ENCODE measurements at regions not wholly inside any gene's neighbourhood (a gene's known extent, or its start where the extent isn't known, plus 50 kb on each side); places are given as distances from the start of the nearest gene placed in this dataset.
A peak's percentile ranks its signal among the peaks of the same experiment; 100 is the strongest.

DNA sequence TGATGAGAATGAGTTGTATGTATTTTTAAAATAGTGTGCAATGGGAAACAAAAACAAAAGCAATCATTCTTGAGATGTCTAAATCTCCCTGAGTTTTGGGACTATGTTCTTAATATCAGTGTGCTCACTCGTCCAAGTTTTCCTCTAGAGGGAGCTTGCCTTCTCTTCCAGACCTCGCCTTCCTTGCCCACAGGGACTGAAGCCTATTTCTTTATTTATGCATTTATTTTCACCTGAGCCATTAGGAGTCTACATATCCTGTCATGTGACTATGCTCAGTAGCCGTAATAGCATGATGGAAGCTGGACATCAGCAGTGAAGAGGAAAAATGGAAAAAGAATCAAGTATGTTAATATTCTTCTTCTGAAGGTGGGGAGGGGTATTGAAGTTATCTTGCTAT lies 131.2 kb downstream of the SH3BGRL2 start:
- TF ChIP-seq FOXJ3 (CRISPR knock-in tag; IDR thresholded peaks at IDR 0.05) (no peak), IRF3 (IDR thresholded peaks at IDR 0.05; ENCODE audit: low read depth, low read length) (no peak), RAD21 (IDR thresholded peaks at IDR 0.05; ENCODE audit: low read length) (peak; percentile 56), SIN3A (IDR thresholded peaks at IDR 0.05; ENCODE audit: borderline replicate concordance, low read depth, low read length) (no peak), JUND (IDR thresholded peaks at IDR 0.05) (no peak), PBX3 (IDR thresholded peaks at IDR 0.05) (no peak), EP300 (IDR thresholded peaks at IDR 0.05; ENCODE audit: borderline replicate concordance in 1 of 2, low read depth in 1 of 2, low read length in 1 of 2) (no peak), FOSL2 (IDR thresholded peaks at IDR 0.05; ENCODE audit: borderline replicate concordance, low read depth) (no peak), NFIC (IDR thresholded peaks at IDR 0.05; ENCODE audit: borderline replicate concordance) (no peak), YY1 (IDR thresholded peaks at IDR 0.05; ENCODE audit: low read depth) (no peak), RCOR1 (IDR thresholded peaks at IDR 0.05; ENCODE audit: low read length) (no peak), FOXM1 (IDR thresholded peaks at IDR 0.05; ENCODE audit: low read depth) (no peak), SMC3 (IDR thresholded peaks at IDR 0.05; ENCODE audit: low read depth, low read length) (peak; percentile 20; the same call in 1 of the 2 replicates), CTCF (IDR thresholded peaks at IDR 0.05) (peak; percentile 30; the same call in 1 of the 2 replicates), MEF2A (IDR thresholded peaks at IDR 0.05; ENCODE audit: borderline replicate concordance, low read depth) (no peak), CHD2 (IDR thresholded peaks at IDR 0.05; ENCODE audit: low read length, partially characterized antibody) (no peak), MAX (IDR thresholded peaks at IDR 0.05; ENCODE audit: low read depth) (no peak), MXI1 (IDR thresholded peaks at IDR 0.05; ENCODE audit: low read depth, low read length) (no peak), USF1 (IDR thresholded peaks at IDR 0.05; ENCODE audit: borderline replicate concordance, low read depth) (no peak), TCF12 (IDR thresholded peaks at IDR 0.05) (no peak), NRF1 (IDR thresholded peaks at IDR 0.05; ENCODE audit: low read depth, low read length) (no peak)
- TF ChIP-seq, protein P1, sequence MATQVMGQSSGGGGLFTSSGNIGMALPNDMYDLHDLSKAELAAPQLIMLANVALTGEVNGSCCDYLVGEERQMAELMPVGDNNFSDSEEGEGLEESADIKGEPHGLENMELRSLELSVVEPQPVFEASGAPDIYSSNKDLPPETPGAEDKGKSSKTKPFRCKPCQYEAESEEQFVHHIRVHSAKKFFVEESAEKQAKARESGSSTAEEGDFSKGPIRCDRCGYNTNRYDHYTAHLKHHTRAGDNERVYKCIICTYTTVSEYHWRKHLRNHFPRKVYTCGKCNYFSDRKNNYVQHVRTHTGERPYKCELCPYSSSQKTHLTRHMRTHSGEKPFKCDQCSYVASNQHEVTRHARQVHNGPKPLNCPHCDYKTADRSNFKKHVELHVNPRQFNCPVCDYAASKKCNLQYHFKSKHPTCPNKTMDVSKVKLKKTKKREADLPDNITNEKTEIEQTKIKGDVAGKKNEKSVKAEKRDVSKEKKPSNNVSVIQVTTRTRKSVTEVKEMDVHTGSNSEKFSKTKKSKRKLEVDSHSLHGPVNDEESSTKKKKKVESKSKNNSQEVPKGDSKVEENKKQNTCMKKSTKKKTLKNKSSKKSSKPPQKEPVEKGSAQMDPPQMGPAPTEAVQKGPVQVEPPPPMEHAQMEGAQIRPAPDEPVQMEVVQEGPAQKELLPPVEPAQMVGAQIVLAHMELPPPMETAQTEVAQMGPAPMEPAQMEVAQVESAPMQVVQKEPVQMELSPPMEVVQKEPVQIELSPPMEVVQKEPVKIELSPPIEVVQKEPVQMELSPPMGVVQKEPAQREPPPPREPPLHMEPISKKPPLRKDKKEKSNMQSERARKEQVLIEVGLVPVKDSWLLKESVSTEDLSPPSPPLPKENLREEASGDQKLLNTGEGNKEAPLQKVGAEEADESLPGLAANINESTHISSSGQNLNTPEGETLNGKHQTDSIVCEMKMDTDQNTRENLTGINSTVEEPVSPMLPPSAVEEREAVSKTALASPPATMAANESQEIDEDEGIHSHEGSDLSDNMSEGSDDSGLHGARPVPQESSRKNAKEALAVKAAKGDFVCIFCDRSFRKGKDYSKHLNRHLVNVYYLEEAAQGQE (IDR thresholded peaks at IDR 0.05; ENCODE audit: low read depth, low read length) = no peak
- TF ChIP-seq, protein P2, sequence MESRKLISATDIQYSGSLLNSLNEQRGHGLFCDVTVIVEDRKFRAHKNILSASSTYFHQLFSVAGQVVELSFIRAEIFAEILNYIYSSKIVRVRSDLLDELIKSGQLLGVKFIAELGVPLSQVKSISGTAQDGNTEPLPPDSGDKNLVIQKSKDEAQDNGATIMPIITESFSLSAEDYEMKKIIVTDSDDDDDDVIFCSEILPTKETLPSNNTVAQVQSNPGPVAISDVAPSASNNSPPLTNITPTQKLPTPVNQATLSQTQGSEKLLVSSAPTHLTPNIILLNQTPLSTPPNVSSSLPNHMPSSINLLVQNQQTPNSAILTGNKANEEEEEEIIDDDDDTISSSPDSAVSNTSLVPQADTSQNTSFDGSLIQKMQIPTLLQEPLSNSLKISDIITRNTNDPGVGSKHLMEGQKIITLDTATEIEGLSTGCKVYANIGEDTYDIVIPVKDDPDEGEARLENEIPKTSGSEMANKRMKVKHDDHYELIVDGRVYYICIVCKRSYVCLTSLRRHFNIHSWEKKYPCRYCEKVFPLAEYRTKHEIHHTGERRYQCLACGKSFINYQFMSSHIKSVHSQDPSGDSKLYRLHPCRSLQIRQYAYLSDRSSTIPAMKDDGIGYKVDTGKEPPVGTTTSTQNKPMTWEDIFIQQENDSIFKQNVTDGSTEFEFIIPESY (IDR thresholded peaks at IDR 0.05; ENCODE audit: borderline replicate concordance, low read depth) = no peak
- no peak for DNase-seq
- no peak overlapping the region for H3K4me2 ChIP-seq
- CTCF ChIA-PET = interaction anchor here (0.5 to 3.2 kb wide), 17 partner anchors 9 to 229 kb away, joined by 3 to 21 read pairs (median 4); no protein-coding TSS in a partner anchor
- no peak overlapping the region for H2AFZ ChIP-seq (ENCODE audit: low read depth)
- H3F3A ChIP-seq (replicated peaks; ENCODE audit: insufficient read depth) = no peaks in the 10 kb centered on the region
- H3K9me3 ChIP-seq = no peaks in the 10 kb centered on the region
- no peaks in the 10 kb centered on the region for H3K9me2 ChIP-seq
- no peaks in the 10 kb centered on the region for H3K27me3 ChIP-seq (ENCODE audit: insufficient read depth)
- H3K36me3 ChIP-seq (replicated peaks in 1 of 2; ENCODE audit: control insufficient read depth in 1 of 2, insufficient read depth in 2 of 2, low read length in 1 of 2) = no peaks in the 10 kb centered on the region
- WGBS (ENCODE audit: low lambda C conversion rate) = 37% methylated on average over 3 of the region's 3 CpGs
- no peak overlapping the region for H3K27ac ChIP-seq (ENCODE audit: low read depth in 2 of 2, low read length in 1 of 2)
- no peaks in the 10 kb centered on the region for H3K79me2 ChIP-seq (ENCODE audit: insufficient read depth)
- POLR2A ChIA-PET = interaction anchor here (0.7 kb wide), 1 partner anchor 56 kb away, joined by 3 read pairs; no protein-coding TSS in a partner anchor
- no peaks in the 10 kb centered on the region; a peak in 1 of 4 replicates for H3K4me1 ChIP-seq (ENCODE audit: control insufficient read depth in 1 of 2, insufficient read depth in 2 of 2, low read depth in 1 of 2, low read length in 1 of 2)
- no peaks in the 10 kb centered on the region for H4K20me1 ChIP-seq (ENCODE audit: insufficient read depth)
- no peak overlapping the region for H3K4me3 ChIP-seq (ENCODE audit: low read depth in 2 of 2, low read length in 1 of 2)
- no peak overlapping the region for H3K9ac ChIP-seq

All from SK-N-SH (cell line).